Activated CD8-positive, alpha-beta T cell treated with anti-CD3 and anti-CD28 coated beads for 36 hours (primary cell): ENCODE measurements at regions not wholly inside any gene's neighbourhood (a gene's known extent, or its start where the extent isn't known, plus 50 kb on each side); places are given as distances from the start of the nearest gene placed in this dataset.

ENCODE experiments used
- ATAC-seq: fragments of 200-7000 bp; cut with Tn5 transposase; one replicate; pipeline ENCODE4 v1.10.0; 2021; ENCODE audit warnings: mild to moderate bottlenecking, moderate library complexity
- CTCF ChIA-PET: fragments of 350-600 bp; sonication (Branson Sonifier 250); formaldehyde crosslinking; loops from one replicate; lab custom pipeline; 2021; ENCODE audit warnings: antibody characterized with exemption; lab: Charles Lee
- POLR2A ChIA-PET: fragments of 350-600 bp; sonication (Branson Sonifier 250); formaldehyde crosslinking; loops from one replicate; lab custom pipeline; 2021; ENCODE audit warnings: antibody characterized with exemption; lab: Charles Lee
- DNase-seq: peaks from one replicate; pipeline ENCODE4 v3.0.0-alpha.2; 2020
- H3K27ac Mint-ChIP-seq: one replicate; pipeline ENCODE4 v1.8.0; 2021; ENCODE audit warnings: mild to moderate bottlenecking, mixed read lengths
- H3K27me3 Mint-ChIP-seq: one replicate; pipeline ENCODE4 v1.8.0; 2021; ENCODE audit warnings: mixed read lengths
- H3K36me3 Mint-ChIP-seq: one replicate; pipeline ENCODE4 v1.8.0; 2021; ENCODE audit warnings: low read depth, mixed read lengths
- H3K4me1 Mint-ChIP-seq: one replicate; pipeline ENCODE4 v1.8.0; 2021; ENCODE audit warnings: low read depth, mixed read lengths
- H3K4me3 Mint-ChIP-seq: one replicate; pipeline ENCODE4 v1.8.0; 2021; ENCODE audit warnings: mild to moderate bottlenecking, moderate library complexity, mixed read lengths
- H3K9me3 Mint-ChIP-seq: one replicate; pipeline ENCODE4 v1.8.0; 2021; ENCODE audit warnings: mixed read lengths
- intact Hi-C: fragments of 100-400 bp; cut with micrococcal nuclease; formaldehyde crosslinking; loops from one replicate; pipeline ENCODE4 v1.10.0; 2022
- TF ChIP-seq, protein P1 (sequence below): fragments of 200-600 bp; IDR thresholded peaks from one replicate; pipeline ENCODE4 v1.8.0; 2022; ENCODE audit warnings: antibody characterized with exemption, mild to moderate bottlenecking

- no peaks in the 10 kb centered on the region for H3K27me3 Mint-ChIP-seq
- ATAC-seq = no peak
Measured at GRCh38 chr20:7672571-7672970, 267.7 kb downstream of the HAO1 start.

GRCh38 chr20:7673841-7674240, 266.4 kb downstream of the HAO1 start:
- no peak for ATAC-seq
- no peak for DNase-seq
- Mint-ChIP-seq H3K4me3 (no peak overlapping the region), H3K27ac (no peak overlapping the region), H3K27me3 (no peaks in the 10 kb centered on the region), H3K9me3 (peaks cover 5% of the 10 kb centered on the region), H3K4me1 (no peaks in the 10 kb centered on the region), H3K36me3 (no peaks in the 10 kb centered on the region)
- POLR2A ChIA-PET = no interaction called here
- TF ChIP-seq, protein P1, sequence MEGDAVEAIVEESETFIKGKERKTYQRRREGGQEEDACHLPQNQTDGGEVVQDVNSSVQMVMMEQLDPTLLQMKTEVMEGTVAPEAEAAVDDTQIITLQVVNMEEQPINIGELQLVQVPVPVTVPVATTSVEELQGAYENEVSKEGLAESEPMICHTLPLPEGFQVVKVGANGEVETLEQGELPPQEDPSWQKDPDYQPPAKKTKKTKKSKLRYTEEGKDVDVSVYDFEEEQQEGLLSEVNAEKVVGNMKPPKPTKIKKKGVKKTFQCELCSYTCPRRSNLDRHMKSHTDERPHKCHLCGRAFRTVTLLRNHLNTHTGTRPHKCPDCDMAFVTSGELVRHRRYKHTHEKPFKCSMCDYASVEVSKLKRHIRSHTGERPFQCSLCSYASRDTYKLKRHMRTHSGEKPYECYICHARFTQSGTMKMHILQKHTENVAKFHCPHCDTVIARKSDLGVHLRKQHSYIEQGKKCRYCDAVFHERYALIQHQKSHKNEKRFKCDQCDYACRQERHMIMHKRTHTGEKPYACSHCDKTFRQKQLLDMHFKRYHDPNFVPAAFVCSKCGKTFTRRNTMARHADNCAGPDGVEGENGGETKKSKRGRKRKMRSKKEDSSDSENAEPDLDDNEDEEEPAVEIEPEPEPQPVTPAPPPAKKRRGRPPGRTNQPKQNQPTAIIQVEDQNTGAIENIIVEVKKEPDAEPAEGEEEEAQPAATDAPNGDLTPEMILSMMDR = no peak
- intact Hi-C loops = no loop called here
- CTCF ChIA-PET = no interaction called here

More at GRCh38 chr20:7672571-7672970, 267.7 kb downstream of the HAO1 start:
- intact Hi-C loops = no loop called here
- Mint-ChIP-seq H3K27ac (no peak overlapping the region), H3K36me3 (no peaks in the 10 kb centered on the region), H3K4me3 (no peak overlapping the region), H3K9me3 (peaks cover 3% of the 10 kb centered on the region), H3K4me1 (no peaks in the 10 kb centered on the region)
- DNase-seq = no peak
- ChIA-PET POLR2A (no interaction called here), CTCF (interaction anchor here (0.6 to 0.9 kb wide), 2 partner anchors 23 to 931 kb away, joined by 3 read pairs; no protein-coding TSS in a partner anchor)
- TF ChIP-seq, protein P1 = no peak

- no peak overlapping the region for H3K4me3 Mint-ChIP-seq
- intact Hi-C loops = loop anchor here (10.0 kb wide), 1 partner anchor 908 kb away; no protein-coding TSS in a partner anchor
- TF ChIP-seq, protein P1 = no peak
Measured at GRCh38 chr20:7682916-7683315, 257.3 kb downstream of the HAO1 start.

GRCh38 chr20:7687065-7687464, 253.2 kb downstream of the HAO1 start:
- no peak overlapping the region for H3K4me3 Mint-ChIP-seq
- no peaks in the 10 kb centered on the region for H3K4me1 Mint-ChIP-seq

More at GRCh38 chr20:7682916-7683315, 257.3 kb downstream of the HAO1 start:
- H3K9me3 Mint-ChIP-seq = peaks cover 2% of the 10 kb centered on the region
- no peaks in the 10 kb centered on the region for H3K36me3 Mint-ChIP-seq
- POLR2A ChIA-PET = no interaction called here
- no peaks in the 10 kb centered on the region for H3K27me3 Mint-ChIP-seq
- H3K27ac Mint-ChIP-seq = no peak overlapping the region
- no peak for DNase-seq
- H3K4me1 Mint-ChIP-seq = no peaks in the 10 kb centered on the region
- CTCF ChIA-PET = no interaction called here
- ATAC-seq = no peak

DNA sequence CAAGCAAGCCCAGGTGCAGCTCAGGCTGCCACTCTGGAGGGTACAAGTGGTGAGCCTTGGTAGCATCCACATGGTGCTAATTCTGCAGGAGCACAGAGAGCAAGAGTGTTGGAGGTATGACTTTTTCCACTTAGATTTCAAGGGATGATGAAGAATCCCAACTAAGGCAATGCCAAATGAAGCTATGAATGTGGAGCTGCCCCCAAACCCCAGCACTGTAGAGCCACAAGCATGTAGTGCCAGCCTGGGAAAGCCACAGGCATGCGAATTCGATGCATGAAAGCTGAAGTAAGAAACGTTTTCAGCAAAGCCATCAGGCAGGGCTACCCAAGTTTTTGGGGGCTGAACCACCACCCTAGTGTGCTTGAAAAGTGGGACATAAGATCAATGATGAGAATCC, 251.1 kb downstream of the HAO1 start:
- POLR2A ChIA-PET = no interaction called here

More at GRCh38 chr20:7687065-7687464, 253.2 kb downstream of the HAO1 start:
- ChIA-PET POLR2A (no interaction called here), CTCF (no interaction called here)
- no peak for DNase-seq
- intact Hi-C loops = loop anchor here (10.0 kb wide), 1 partner anchor 912 kb away; no protein-coding TSS in a partner anchor
- H3K27ac Mint-ChIP-seq = no peak overlapping the region
- no peaks in the 10 kb centered on the region for H3K36me3 Mint-ChIP-seq
- no peaks in the 10 kb centered on the region for H3K27me3 Mint-ChIP-seq
- TF ChIP-seq, protein P1 = no peak
- H3K9me3 Mint-ChIP-seq = peaks cover 3% of the 10 kb centered on the region
- ATAC-seq = no peak

More for the DNA sequence above, 251.1 kb downstream of the HAO1 start:
- H3K9me3 Mint-ChIP-seq = peaks cover 3% of the 10 kb centered on the region
- no peaks in the 10 kb centered on the region for H3K4me1 Mint-ChIP-seq
- H3K27me3 Mint-ChIP-seq = no peaks in the 10 kb centered on the region
- no peak overlapping the region for H3K27ac Mint-ChIP-seq
- TF ChIP-seq, protein P1 = no peak
- DNase-seq = no peak
- H3K4me3 Mint-ChIP-seq = no peak overlapping the region
- intact Hi-C loops = loop anchor here (10.0 kb wide), 1 partner anchor 914 kb away; no protein-coding TSS in a partner anchor
- no peaks in the 10 kb centered on the region for H3K36me3 Mint-ChIP-seq
- CTCF ChIA-PET = no interaction called here
- ATAC-seq = no peak
